CD4-positive, alpha-beta memory T cell (primary cell): ENCODE measurements at regions not wholly inside any gene's neighbourhood (a gene's known extent, or its start where the extent isn't known, plus 50 kb on each side); places are given as distances from the start of the nearest gene placed in this dataset.

Experiments used
- CTCF ChIA-PET: fragments of 350-600 bp; sonication (Branson Sonifier 250); formaldehyde crosslinking; loops from one replicate; lab custom pipeline; 2021; ENCODE audit warnings: inconsistent platforms; ENCODE audit not compliant: partially characterized antibody; lab: Charles Lee
- POLR2A ChIA-PET: fragments of 350-600 bp; sonication (Branson Sonifier 250); formaldehyde crosslinking; loops from one replicate; lab custom pipeline; 2021; ENCODE audit not compliant: partially characterized antibody; lab: Charles Lee
- DNase-seq, 5 donors: peaks; one replicate each; pipeline versions ENCODE4 v3.0.0 to v3.0.0-alpha.2; 2020 to 2022; ENCODE audit warnings: mixed read lengths in 1 of 5
- H3K27ac ChIP-seq: one replicate; pipeline ENCODE4 v1.7.0; 2013; ENCODE audit warnings: low read depth, low read length
- H3K27me3 ChIP-seq: 2 replicates; pipeline ENCODE4 v1.7.0; 2013; ENCODE audit warnings: mild to moderate bottlenecking, low read length, moderate library complexity; ENCODE audit not compliant: insufficient read depth
- H3K36me3 ChIP-seq: 2 replicates; pipeline ENCODE4 v1.7.0; 2013; ENCODE audit warnings: mild to moderate bottlenecking, low read length, moderate library complexity; ENCODE audit not compliant: insufficient read depth
- H3K4me1 ChIP-seq: 2 replicates; pipeline ENCODE4 v1.7.0; 2013; ENCODE audit warnings: mild to moderate bottlenecking, low read length, moderate library complexity; ENCODE audit not compliant: insufficient read depth
- H3K4me3 ChIP-seq, 2 donors: one replicate each; pipeline ENCODE4 v1.7.0; 2013; ENCODE audit warnings: low read length in 2 of 2, mild to moderate bottlenecking in 1 of 2
- H3K9me3 ChIP-seq, 2 donors: one replicate each; pipeline ENCODE4 v1.7.0; 2013; ENCODE audit warnings: low read length in 2 of 2, control low read depth in 1 of 2; ENCODE audit not compliant: control insufficient read depth in 1 of 2
- H3K27ac Mint-ChIP-seq, 7 donors: one replicate each; pipeline ENCODE4 v1.8.0; 2020 to 2021; ENCODE audit warnings: mixed read lengths in 7 of 7, mild to moderate bottlenecking in 6 of 7, inconsistent platforms in 3 of 7, moderate library complexity in 3 of 7
- H3K27me3 Mint-ChIP-seq, 2 donors: one replicate each; pipeline ENCODE4 v1.8.0; 2020 to 2021; ENCODE audit warnings: mixed read lengths in 2 of 2
- H3K36me3 Mint-ChIP-seq, 2 donors: one replicate each; pipeline ENCODE4 v1.8.0; 2020 to 2021; ENCODE audit warnings: mixed read lengths in 2 of 2, inconsistent platforms in 1 of 2, mild to moderate bottlenecking in 1 of 2
- H3K4me1 Mint-ChIP-seq, 4 donors: one replicate each; pipeline ENCODE4 v1.8.0; 2020 to 2021; ENCODE audit warnings: mixed read lengths in 4 of 4, mild to moderate bottlenecking in 1 of 4
- H3K4me3 Mint-ChIP-seq, 8 donors: one replicate each; pipeline ENCODE4 v1.8.0; 2020 to 2021; ENCODE audit warnings: mixed read lengths in 8 of 8, mild to moderate bottlenecking in 7 of 8, moderate library complexity in 6 of 8, inconsistent platforms in 3 of 8
- H3K9me3 Mint-ChIP-seq, 8 donors: one replicate each; pipeline ENCODE4 v1.8.0; 2020 to 2021; ENCODE audit warnings: mixed read lengths in 8 of 8, mild to moderate bottlenecking in 5 of 8, inconsistent platforms in 3 of 8, moderate library complexity in 1 of 8
- intact Hi-C: fragments of 100-400 bp; cut with micrococcal nuclease; formaldehyde crosslinking; loops from one replicate; pipeline ENCODE4 v1.15.1; 2023

- H3K36me3 Mint-ChIP-seq: no peaks in the 10 kb centered on the region
- peaks cover 0 to 9% (median 5%) of the 10 kb centered on the region in 4 donors for H3K4me1 Mint-ChIP-seq
- ChIA-PET POLR2A (no interaction called here), CTCF (no interaction called here)
- no peak overlapping the region for H3K4me3 Mint-ChIP-seq
- Histone ChIP-seq H3K4me3 (no peak overlapping the region), H3K27ac (no peak overlapping the region), H3K27me3 (no peaks in the 10 kb centered on the region), H3K4me1 (no peaks in the 10 kb centered on the region), H3K36me3 (no peaks in the 10 kb centered on the region), H3K9me3 (no peaks in the 10 kb centered on the region)
- no peak for DNase-seq
- intact Hi-C loops: no loop called here
- peaks cover 0 to 4% (median 2%) of the 10 kb centered on the region in 8 donors for H3K9me3 Mint-ChIP-seq
- no peaks in the 10 kb centered on the region for H3K27me3 Mint-ChIP-seq
- peak overlapping the region in 1 of 7 donors; percentile 19 for H3K27ac Mint-ChIP-seq
Observed at GRCh38 chr3:31103181-31103580, 208.7 kb upstream of the GADL1 start.

- no peak for DNase-seq
- Histone ChIP-seq H3K4me1 (no peaks in the 10 kb centered on the region), H3K36me3 (no peaks in the 10 kb centered on the region), H3K9me3 (no peaks in the 10 kb centered on the region), H3K27ac (no peak overlapping the region), H3K4me3 (no peak overlapping the region), H3K27me3 (no peaks in the 10 kb centered on the region)
- Mint-ChIP-seq H3K27me3 (no peaks in the 10 kb centered on the region), H3K4me1 (peaks cover 0 to 9% (median 5%) of the 10 kb centered on the region in 4 donors), H3K9me3 (peaks cover 0 to 4% (median 3%) of the 10 kb centered on the region in 8 donors), H3K4me3 (no peak overlapping the region), H3K27ac (no peak overlapping the region), H3K36me3 (no peaks in the 10 kb centered on the region)
- ChIA-PET POLR2A (no interaction called here), CTCF (no interaction called here)
- intact Hi-C loops: no loop called here
Observed at GRCh38 chr3:31103623-31104180, 209.2 kb upstream of the GADL1 start.

- Mint-ChIP-seq H3K9me3 (peaks cover 0 to 9% (median 4%) of the 10 kb centered on the region in 8 donors), H3K4me3 (no peak overlapping the region), H3K36me3 (no peaks in the 10 kb centered on the region), H3K27me3 (no peaks in the 10 kb centered on the region), H3K27ac (no peak overlapping the region), H3K4me1 (peaks cover 0 to 9% (median 5%) of the 10 kb centered on the region in 4 donors)
- intact Hi-C loops: no loop called here
- H3K9me3 ChIP-seq: no peaks in the 10 kb centered on the region
- H3K4me1 ChIP-seq: no peaks in the 10 kb centered on the region
- H3K36me3 ChIP-seq: no peaks in the 10 kb centered on the region
- no peaks in the 10 kb centered on the region for H3K27me3 ChIP-seq
- POLR2A ChIA-PET: no interaction called here
- no peak for DNase-seq
- no peak overlapping the region for H3K4me3 ChIP-seq
- no peak overlapping the region for H3K27ac ChIP-seq
- CTCF ChIA-PET: no interaction called here
Observed at GRCh38 chr3:31105011-31105410, 210.6 kb upstream of the GADL1 start.

GRCh38 chr3:31105438-31106077, 211.1 kb upstream of the GADL1 start:
- no peaks in the 10 kb centered on the region for H3K27me3 Mint-ChIP-seq
- Histone ChIP-seq H3K9me3 (no peaks in the 10 kb centered on the region), H3K27me3 (no peaks in the 10 kb centered on the region), H3K27ac (no peak overlapping the region), H3K36me3 (no peaks in the 10 kb centered on the region), H3K4me1 (no peaks in the 10 kb centered on the region), H3K4me3 (no peak overlapping the region)
- H3K9me3 Mint-ChIP-seq: peaks cover 0 to 9% (median 4%) of the 10 kb centered on the region in 8 donors
- POLR2A ChIA-PET: no interaction called here
- DNase-seq: no peak
- H3K4me3 Mint-ChIP-seq: no peak overlapping the region
- intact Hi-C loops: no loop called here
- no peaks in the 10 kb centered on the region for H3K36me3 Mint-ChIP-seq
- H3K27ac Mint-ChIP-seq: no peak overlapping the region
- H3K4me1 Mint-ChIP-seq: peaks cover 0 to 9% (median 5%) of the 10 kb centered on the region in 4 donors
- CTCF ChIA-PET: no interaction called here

GRCh38 chr3:31106204-31106603, 211.7 kb upstream of the GADL1 start:
- H3K36me3 Mint-ChIP-seq: no peaks in the 10 kb centered on the region
- H3K4me1 Mint-ChIP-seq: peaks cover 0 to 9% (median 5%) of the 10 kb centered on the region in 4 donors
- no peaks in the 10 kb centered on the region for H3K27me3 Mint-ChIP-seq
- intact Hi-C loops: no loop called here
- POLR2A ChIA-PET: no interaction called here
- CTCF ChIA-PET: no interaction called here
- Histone ChIP-seq H3K4me1 (no peaks in the 10 kb centered on the region), H3K27ac (no peak overlapping the region), H3K4me3 (no peak overlapping the region), H3K9me3 (no peaks in the 10 kb centered on the region), H3K36me3 (no peaks in the 10 kb centered on the region), H3K27me3 (no peaks in the 10 kb centered on the region)
- no peak overlapping the region for H3K4me3 Mint-ChIP-seq
- DNase-seq: no peak
- H3K27ac Mint-ChIP-seq: no peak overlapping the region
- peaks cover 0 to 9% (median 4%) of the 10 kb centered on the region in 8 donors for H3K9me3 Mint-ChIP-seq

GRCh38 chr3:31106912-31107311, 212.5 kb upstream of the GADL1 start:
- CTCF ChIA-PET: no interaction called here
- DNase-seq: no peak
- H3K27ac Mint-ChIP-seq: no peak overlapping the region
- POLR2A ChIA-PET: no interaction called here
- Histone ChIP-seq H3K4me1 (no peaks in the 10 kb centered on the region), H3K4me3 (no peak overlapping the region), H3K36me3 (no peaks in the 10 kb centered on the region), H3K9me3 (no peaks in the 10 kb centered on the region), H3K27me3 (no peaks in the 10 kb centered on the region), H3K27ac (no peak overlapping the region)
- no peaks in the 10 kb centered on the region for H3K27me3 Mint-ChIP-seq
- peaks cover 0 to 9% (median 3%) of the 10 kb centered on the region in 8 donors for H3K9me3 Mint-ChIP-seq
- intact Hi-C loops: no loop called here
- no peak overlapping the region for H3K4me3 Mint-ChIP-seq
- H3K4me1 Mint-ChIP-seq: peaks cover 0 to 9% (median 5%) of the 10 kb centered on the region in 4 donors
- no peaks in the 10 kb centered on the region for H3K36me3 Mint-ChIP-seq

GRCh38 chr3:31114929-31115283, 220.4 kb upstream of the GADL1 start:
- ChIA-PET POLR2A (no interaction called here), CTCF (interaction anchor here (1.5 kb wide), 1 partner anchor 19 kb away, joined by 3 read pairs; no protein-coding TSS in a partner anchor)
- Mint-ChIP-seq H3K4me3 (no peak overlapping the region), H3K4me1 (peaks cover 0 to 8% (median 2%) of the 10 kb centered on the region in 4 donors), H3K27ac (no peak overlapping the region), H3K9me3 (peaks cover 0 to 6% (median 1%) of the 10 kb centered on the region in 8 donors), H3K36me3 (no peaks in the 10 kb centered on the region), H3K27me3 (no peaks in the 10 kb centered on the region)
- no peaks in the 10 kb centered on the region for H3K4me1 ChIP-seq
- H3K36me3 ChIP-seq: no peaks in the 10 kb centered on the region
- H3K4me3 ChIP-seq: no peak overlapping the region
- no peaks in the 10 kb centered on the region for H3K9me3 ChIP-seq
- no peak for DNase-seq
- intact Hi-C loops: no loop called here
- no peak overlapping the region for H3K27ac ChIP-seq
- no peaks in the 10 kb centered on the region for H3K27me3 ChIP-seq
